Endothelial cell (in vitro differentiated cells): ENCODE measurements at regions not wholly inside any gene's neighbourhood (a gene's known extent, or its start where the extent isn't known, plus 50 kb on each side); places are given as distances from the start of the nearest gene placed in this dataset.

Experiments
- DNase-seq: peaks from one replicate; pipeline ENCODE4 v3.0.0; 2021; ENCODE audit warnings: low spot score
- H3K27ac Mint-ChIP-seq: one replicate; pipeline ENCODE4 v1.8.0; 2021; ENCODE audit warnings: mixed read lengths, inconsistent platforms; ENCODE audit not compliant: unreplicated experiment
- H3K27me3 Mint-ChIP-seq: one replicate; pipeline ENCODE4 v1.8.0; 2021; ENCODE audit warnings: mild to moderate bottlenecking, moderate library complexity, mixed read lengths, inconsistent platforms; ENCODE audit not compliant: unreplicated experiment
- H3K36me3 Mint-ChIP-seq: one replicate; pipeline ENCODE4 v1.8.0; 2021; ENCODE audit warnings: mild to moderate bottlenecking, low read depth, mixed read lengths, inconsistent platforms; ENCODE audit not compliant: unreplicated experiment
- H3K4me1 Mint-ChIP-seq: one replicate; pipeline ENCODE4 v1.8.0; 2021; ENCODE audit warnings: mild to moderate bottlenecking, mixed read lengths, inconsistent platforms; ENCODE audit not compliant: unreplicated experiment
- H3K4me3 Mint-ChIP-seq: one replicate; pipeline ENCODE4 v1.8.0; 2021; ENCODE audit warnings: mild to moderate bottlenecking, mixed read lengths, inconsistent platforms; ENCODE audit not compliant: unreplicated experiment
- H3K9me3 Mint-ChIP-seq: one replicate; pipeline ENCODE4 v1.8.0; 2021; ENCODE audit warnings: mixed read lengths, inconsistent platforms; ENCODE audit not compliant: unreplicated experiment
- TF ChIP-seq, protein P1 (sequence below): fragments of 200-600 bp; sonication (generic); IDR thresholded peaks from one replicate; pipeline ENCODE4 v1.5.0; 2021; ENCODE audit warnings: antibody characterized with exemption; ENCODE audit not compliant: unreplicated experiment

- Mint-ChIP-seq H3K9me3 (no peaks in the 10 kb centered on the region), H3K4me3 (no peak overlapping the region), H3K27ac (peak overlapping the region; percentile 90), H3K4me1 (peaks cover 31% of the 10 kb centered on the region), H3K36me3 (no peaks in the 10 kb centered on the region), H3K27me3 (peaks cover 4% of the 10 kb centered on the region)
- DNase-seq = no peak
- TF ChIP-seq, protein P1, sequence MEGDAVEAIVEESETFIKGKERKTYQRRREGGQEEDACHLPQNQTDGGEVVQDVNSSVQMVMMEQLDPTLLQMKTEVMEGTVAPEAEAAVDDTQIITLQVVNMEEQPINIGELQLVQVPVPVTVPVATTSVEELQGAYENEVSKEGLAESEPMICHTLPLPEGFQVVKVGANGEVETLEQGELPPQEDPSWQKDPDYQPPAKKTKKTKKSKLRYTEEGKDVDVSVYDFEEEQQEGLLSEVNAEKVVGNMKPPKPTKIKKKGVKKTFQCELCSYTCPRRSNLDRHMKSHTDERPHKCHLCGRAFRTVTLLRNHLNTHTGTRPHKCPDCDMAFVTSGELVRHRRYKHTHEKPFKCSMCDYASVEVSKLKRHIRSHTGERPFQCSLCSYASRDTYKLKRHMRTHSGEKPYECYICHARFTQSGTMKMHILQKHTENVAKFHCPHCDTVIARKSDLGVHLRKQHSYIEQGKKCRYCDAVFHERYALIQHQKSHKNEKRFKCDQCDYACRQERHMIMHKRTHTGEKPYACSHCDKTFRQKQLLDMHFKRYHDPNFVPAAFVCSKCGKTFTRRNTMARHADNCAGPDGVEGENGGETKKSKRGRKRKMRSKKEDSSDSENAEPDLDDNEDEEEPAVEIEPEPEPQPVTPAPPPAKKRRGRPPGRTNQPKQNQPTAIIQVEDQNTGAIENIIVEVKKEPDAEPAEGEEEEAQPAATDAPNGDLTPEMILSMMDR = no peak
These were observed 122.3 kb downstream of the PPP1R3A start for GRCh38 chr7:113796557-113796956.

DNA sequence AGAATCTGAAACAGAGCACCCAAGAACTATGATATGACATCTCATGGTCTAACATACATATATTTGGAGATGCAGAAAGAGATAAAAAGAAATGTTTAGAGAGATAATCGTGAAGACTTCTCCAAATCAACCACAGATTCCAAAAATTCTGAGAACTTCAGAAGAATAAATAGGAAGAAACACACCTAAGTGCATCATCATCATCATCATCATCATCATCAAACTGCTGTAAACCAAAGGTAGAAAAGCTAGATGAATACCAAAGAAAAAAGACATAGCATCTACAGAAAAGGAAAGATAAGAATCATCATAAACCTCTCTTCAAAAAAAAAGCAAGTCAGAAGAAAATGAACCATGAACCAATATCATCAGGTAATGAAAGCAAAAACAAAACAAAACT lies 124.2 kb downstream of the PPP1R3A start:
- no peaks in the 10 kb centered on the region for H3K9me3 Mint-ChIP-seq
- no peaks in the 10 kb centered on the region for H3K36me3 Mint-ChIP-seq
- no peak overlapping the region for H3K4me3 Mint-ChIP-seq
- DNase-seq = no peak
- H3K27ac Mint-ChIP-seq = no peak overlapping the region
- peaks cover 4% of the 10 kb centered on the region for H3K27me3 Mint-ChIP-seq
- TF ChIP-seq, protein P1 = no peak
- H3K4me1 Mint-ChIP-seq = peaks cover 29% of the 10 kb centered on the region

DNA sequence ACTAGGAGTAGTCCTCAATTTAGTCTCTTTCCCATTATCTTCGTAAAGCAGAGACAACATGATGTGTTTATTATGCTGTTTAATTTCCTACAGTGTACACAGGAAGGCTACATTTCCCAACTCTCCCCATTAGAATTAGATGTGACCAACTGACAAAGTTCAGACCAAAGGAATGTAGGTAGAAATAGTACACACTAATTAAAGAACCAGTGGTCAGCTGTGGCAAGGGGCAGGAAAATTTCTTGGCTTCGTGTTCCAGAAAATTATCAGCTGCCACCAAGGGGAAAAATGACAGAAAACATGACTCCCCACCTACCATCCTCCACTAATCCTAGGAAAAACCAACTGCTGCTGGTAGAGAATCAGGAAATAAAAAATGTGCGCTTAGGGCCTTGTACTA lies 125.6 kb downstream of the PPP1R3A start:
- H3K36me3 Mint-ChIP-seq = no peaks in the 10 kb centered on the region
- DNase-seq = no peak
- H3K4me1 Mint-ChIP-seq = peaks cover 29% of the 10 kb centered on the region
- H3K4me3 Mint-ChIP-seq = no peak overlapping the region
- peaks cover 5% of the 10 kb centered on the region for H3K27me3 Mint-ChIP-seq
- TF ChIP-seq, protein P1 = no peak
- no peak overlapping the region for H3K27ac Mint-ChIP-seq
- no peaks in the 10 kb centered on the region for H3K9me3 Mint-ChIP-seq

- Mint-ChIP-seq H3K36me3 (no peaks in the 10 kb centered on the region), H3K9me3 (no peaks in the 10 kb centered on the region), H3K4me1 (peaks cover 14% of the 10 kb centered on the region), H3K27me3 (peaks cover 4% of the 10 kb centered on the region), H3K27ac (no peak overlapping the region), H3K4me3 (no peak overlapping the region)
- TF ChIP-seq, protein P1 = no peak
- no peak for DNase-seq
These were observed 128.8 kb downstream of the PPP1R3A start for GRCh38 chr7:113790025-113790424.

GRCh38 chr7:113787106-113787505 lies 131.7 kb downstream of the PPP1R3A start:
- peaks cover 5% of the 10 kb centered on the region for H3K4me1 Mint-ChIP-seq
- TF ChIP-seq, protein P1 = no peak
- no peaks in the 10 kb centered on the region for H3K36me3 Mint-ChIP-seq
- H3K27ac Mint-ChIP-seq = no peak overlapping the region
- H3K27me3 Mint-ChIP-seq = peaks cover 2% of the 10 kb centered on the region
- DNase-seq = no peak
- H3K4me3 Mint-ChIP-seq = no peak overlapping the region
- H3K9me3 Mint-ChIP-seq = no peaks in the 10 kb centered on the region
